Tibial nerve (tissue), 4 donors: ENCODE measurements at regions not wholly inside any gene's neighbourhood (a gene's known extent, or its start where the extent isn't known, plus 50 kb on each side); places are given as distances from the start of the nearest gene placed in this dataset.

ENCODE experiments used
- DNase-seq, 2 donors: peaks; one replicate each; pipeline ENCODE4 v3.0.0-alpha.2; 2019; ENCODE audit warnings: low spot score in 2 of 2
- H3K27ac ChIP-seq, 4 donors: fragments of 200-600 bp; sonication (generic) in 3 of 4; one replicate each; pipeline ENCODE4 v1.5.1; 2017 to 2019; ENCODE audit warnings: mild to moderate bottlenecking in 1 of 4
- H3K27me3 ChIP-seq, 2 donors: fragments of 200-600 bp; sonication (generic) in 1 of 2; one replicate each; pipeline versions ENCODE4 v1.5.1 to v1.6.0; 2017 to 2019
- H3K36me3 ChIP-seq, 3 donors: fragments of 200-600 bp; sonication (generic); one replicate each; pipeline ENCODE4 v1.5.1; 2018 to 2019
- H3K4me1 ChIP-seq, 4 donors: fragments of 200-600 bp; sonication (generic) in 3 of 4; one replicate each; pipeline ENCODE4 v1.5.1; 2017 to 2019
- H3K4me3 ChIP-seq, 4 donors: fragments of 200-600 bp; sonication (generic) in 3 of 4; one replicate each; pipeline ENCODE4 v1.5.1; 2017 to 2019; ENCODE audit warnings: mild to moderate bottlenecking in 1 of 4, moderate library complexity in 1 of 4
- H3K9me3 ChIP-seq, 4 donors: fragments of 200-600 bp; sonication (generic) in 3 of 4; one replicate each; pipeline ENCODE4 v1.5.1; 2017 to 2019
- CTCF ChIP-seq, 5 experiments: fragments of 200-600 bp in 3 of 5; fragments of 450-650 bp in 2 of 5; sonication (generic) in 3 of 5; IDR thresholded peaks; one replicate each; pipeline ENCODE4 v1.5.1; 2016 to 2019; ENCODE audit warnings: antibody characterized with exemption in 5 of 5, mild to moderate bottlenecking in 3 of 5, moderate library complexity in 2 of 5
- EP300 ChIP-seq, 2 donors: sonication (generic); formaldehyde crosslinking; IDR thresholded peaks; one replicate each; pipeline ENCODE4 v1.6.1; 2017; ENCODE audit warnings: antibody characterized with exemption in 2 of 2, mild to moderate bottlenecking in 1 of 2
- POLR2A ChIP-seq, 2 donors: fragments of 450-650 bp; IDR thresholded peaks; one replicate each; pipeline ENCODE4 v1.6.1; 2017; ENCODE audit warnings: antibody characterized with exemption in 2 of 2, mild to moderate bottlenecking in 2 of 2, moderate library complexity in 2 of 2
- WGBS, 2 donors: methylation state at CpG; one replicate each; pipeline ENCODE4 v1.1.5; 2018; 5-methylcytosine and 5-hydroxymethylcytosine counted together

- H3K9me3 ChIP-seq = no peaks in the 10 kb centered on the region
- WGBS, 2 donors = 94 to 97% methylated on average over 2 of the region's 2 CpGs
- no peaks in the 10 kb centered on the region for H3K36me3 ChIP-seq
- no peak overlapping the region for H3K4me3 ChIP-seq
- no peaks in the 10 kb centered on the region for H3K27me3 ChIP-seq
- H3K27ac ChIP-seq = no peak overlapping the region
- no peak for DNase-seq
- TF ChIP-seq EP300 (IDR thresholded peaks at IDR 0.05) = no peak
- no peak for TF ChIP-seq CTCF (IDR thresholded peaks at IDR 0.05)
- TF ChIP-seq POLR2A (IDR thresholded peaks at IDR 0.05) = no peak
- no peaks in the 10 kb centered on the region for H3K4me1 ChIP-seq
These were observed 191.7 kb downstream of the EDN1 start for GRCh38 chr6:12481850-12482249.

DNA sequence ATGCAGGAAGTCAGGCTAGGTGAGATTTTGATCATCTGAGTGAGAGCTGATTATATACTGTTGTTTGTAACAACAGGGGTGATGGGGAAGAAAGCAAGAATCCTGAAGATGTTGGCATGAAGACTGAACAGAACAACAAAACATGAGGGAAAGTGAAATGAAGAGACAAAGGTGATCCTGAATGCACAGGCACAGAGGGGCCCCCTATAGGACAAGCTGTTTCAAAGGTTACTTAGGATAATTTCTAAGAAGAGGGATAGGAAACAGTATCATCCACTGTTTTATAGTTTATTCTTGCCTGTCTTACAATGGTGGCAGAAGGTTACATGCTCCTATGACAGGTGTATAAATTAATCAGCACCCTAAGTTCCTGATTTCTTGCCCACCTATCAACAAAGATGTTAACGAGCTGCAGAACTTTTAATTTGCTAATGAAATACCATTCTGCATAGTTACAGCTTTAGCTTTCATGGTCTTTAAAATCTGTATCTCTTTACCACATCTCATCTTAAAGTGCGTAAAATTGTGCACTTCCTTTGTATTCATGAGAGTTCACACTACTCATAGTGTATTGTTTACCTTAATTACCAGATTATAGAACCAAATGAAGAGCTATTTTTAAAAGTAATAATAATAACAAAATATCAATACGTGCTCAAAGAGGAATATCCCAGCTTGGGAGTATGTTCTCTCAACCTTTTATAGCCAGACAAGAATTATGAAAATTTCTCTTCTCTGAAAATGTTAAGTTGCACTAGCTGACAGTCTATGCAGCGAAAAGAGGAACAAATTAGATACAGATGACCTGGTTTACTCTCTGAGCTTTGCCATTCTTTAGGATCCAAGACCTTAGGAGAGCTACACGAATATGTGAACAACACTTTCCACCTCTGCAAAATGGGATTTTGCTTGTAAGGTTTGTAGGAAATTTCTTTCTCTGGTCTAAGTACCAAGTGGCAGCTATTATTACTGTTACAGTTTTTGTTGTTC, 192.5 kb downstream of the EDN1 start:
- no peak for DNase-seq
- 84 to 85% methylated on average over 5 of the region's 5 CpGs for WGBS, 2 donors
- no peaks in the 10 kb centered on the region for H3K36me3 ChIP-seq
- H3K4me3 ChIP-seq = no peak overlapping the region
- H3K27ac ChIP-seq = no peak overlapping the region
- H3K4me1 ChIP-seq = no peaks in the 10 kb centered on the region
- no peaks in the 10 kb centered on the region for H3K9me3 ChIP-seq
- TF ChIP-seq POLR2A (IDR thresholded peaks at IDR 0.05) = no peak
- TF ChIP-seq EP300 (IDR thresholded peaks at IDR 0.05) = no peak
- no peak for TF ChIP-seq CTCF (IDR thresholded peaks at IDR 0.05)
- no peaks in the 10 kb centered on the region for H3K27me3 ChIP-seq

GRCh38 chr6:12483712-12484111, 193.6 kb downstream of the EDN1 start:
- Histone ChIP-seq H3K27me3 (no peaks in the 10 kb centered on the region), H3K4me1 (no peaks in the 10 kb centered on the region), H3K27ac (no peak overlapping the region), H3K9me3 (no peaks in the 10 kb centered on the region), H3K36me3 (no peaks in the 10 kb centered on the region), H3K4me3 (no peak overlapping the region)
- WGBS, 2 donors = 64 to 71% methylated on average over 5 of the region's 5 CpGs
- TF ChIP-seq CTCF (IDR thresholded peaks at IDR 0.05) (no peak), POLR2A (IDR thresholded peaks at IDR 0.05) (no peak), EP300 (IDR thresholded peaks at IDR 0.05) (no peak)
- no peak for DNase-seq

- 60 to 62% methylated on average over 3 of the region's 3 CpGs for WGBS, 2 donors
- H3K9me3 ChIP-seq = no peaks in the 10 kb centered on the region
- no peak overlapping the region for H3K27ac ChIP-seq
- H3K4me3 ChIP-seq = no peak overlapping the region
- DNase-seq = no peak
- no peaks in the 10 kb centered on the region for H3K36me3 ChIP-seq
- TF ChIP-seq EP300 (IDR thresholded peaks at IDR 0.05) (no peak), CTCF (IDR thresholded peaks at IDR 0.05) (no peak), POLR2A (IDR thresholded peaks at IDR 0.05) (no peak)
- H3K27me3 ChIP-seq = no peaks in the 10 kb centered on the region
- no peaks in the 10 kb centered on the region for H3K4me1 ChIP-seq
These were observed 194.4 kb downstream of the EDN1 start for GRCh38 chr6:12484519-12484918.

GRCh38 chr6:12485226-12485764, 195.1 kb downstream of the EDN1 start:
- 77 to 87% methylated on average over 8 of the region's 8 CpGs for WGBS, 2 donors
- H3K9me3 ChIP-seq = no peaks in the 10 kb centered on the region
- TF ChIP-seq POLR2A (IDR thresholded peaks at IDR 0.05) (no peak), CTCF (IDR thresholded peaks at IDR 0.05) (no peak), EP300 (IDR thresholded peaks at IDR 0.05) (no peak)

More at GRCh38 chr6:12485226-12485764, 195.1 kb downstream of the EDN1 start:
- Histone ChIP-seq H3K36me3 (no peaks in the 10 kb centered on the region), H3K27ac (no peak overlapping the region), H3K27me3 (no peaks in the 10 kb centered on the region), H3K4me3 (no peak overlapping the region), H3K4me1 (no peaks in the 10 kb centered on the region)
- DNase-seq = no peak
